Upper lobe of right lung (tissue), 1 donor: ENCODE measurements at regions not wholly inside any gene's neighbourhood (a gene's known extent, or its start where the extent isn't known, plus 50 kb on each side); places are given as distances from the start of the nearest gene placed in this dataset.

ENCODE experiments used
- ATAC-seq: fragments of 200-7000 bp; cut with Tn5 transposase; one replicate; pipeline ENCODE4 v1.9.1; 2020; ENCODE audit warnings: mild to moderate bottlenecking, moderate library complexity
- DNase-seq: peaks from one replicate; pipeline ENCODE4 v3.0.0-alpha.2; 2020
- H3K27ac ChIP-seq: fragments of 200-600 bp; one replicate; pipeline ENCODE4 v1.8.0; 2022
- H3K27me3 ChIP-seq: fragments of 200-600 bp; one replicate; pipeline ENCODE4 v1.8.0; 2022; ENCODE audit warnings: mild to moderate bottlenecking
- H3K36me3 ChIP-seq: fragments of 200-600 bp; one replicate; pipeline ENCODE4 v1.8.0; 2022
- H3K4me1 ChIP-seq: fragments of 200-600 bp; one replicate; pipeline ENCODE4 v1.8.0; 2022
- H3K4me3 ChIP-seq: fragments of 200-600 bp; one replicate; pipeline ENCODE4 v1.8.0; 2022; ENCODE audit warnings: mild to moderate bottlenecking
- H3K9me3 ChIP-seq: fragments of 200-600 bp; one replicate; pipeline ENCODE4 v1.8.0; 2022
- CTCF ChIP-seq: fragments of 200-600 bp; IDR thresholded peaks from one replicate; pipeline ENCODE4 v1.8.0; 2022; ENCODE audit warnings: antibody characterized with exemption
- intact Hi-C: fragments of 100-400 bp; cut with DNase I; formaldehyde crosslinking; loops from one replicate; pipeline ENCODE4 v1.11.0; 2022
- donor health status: DM: no; HTN: yes; CAD: no; lungs with severe emphysema.

- no peaks in the 10 kb centered on the region for H3K27me3 ChIP-seq
- H3K4me3 ChIP-seq = no peak overlapping the region
- no peaks in the 10 kb centered on the region for H3K9me3 ChIP-seq
- no peaks in the 10 kb centered on the region for H3K36me3 ChIP-seq
- intact Hi-C loops = no loop called here
- no peak for TF ChIP-seq CTCF
- no peak for ATAC-seq
- DNase-seq = no peak
- H3K27ac ChIP-seq = no peak overlapping the region
- H3K4me1 ChIP-seq = no peaks in the 10 kb centered on the region
Measured at GRCh38 chr4:10259976-10260375, 143.4 kb upstream of the WDR1 start.

GRCh38 chr4:10256203-10256602 is 139.6 kb upstream of the WDR1 start:
- intact Hi-C loops = no loop called here
- Histone ChIP-seq H3K27me3 (no peaks in the 10 kb centered on the region), H3K36me3 (no peaks in the 10 kb centered on the region), H3K4me3 (no peak overlapping the region), H3K27ac (no peak overlapping the region), H3K9me3 (no peaks in the 10 kb centered on the region), H3K4me1 (no peaks in the 10 kb centered on the region)
- no peak for DNase-seq
- ATAC-seq = peak; percentile 52
- no peak for TF ChIP-seq CTCF

- no peak for ATAC-seq
- no peaks in the 10 kb centered on the region for H3K9me3 ChIP-seq
- H3K4me3 ChIP-seq = no peak overlapping the region
- intact Hi-C loops = no loop called here
- no peaks in the 10 kb centered on the region for H3K4me1 ChIP-seq
- H3K27me3 ChIP-seq = no peaks in the 10 kb centered on the region
- H3K27ac ChIP-seq = no peak overlapping the region
- DNase-seq = no peak
- no peaks in the 10 kb centered on the region for H3K36me3 ChIP-seq
- no peak for TF ChIP-seq CTCF
Measured at GRCh38 chr4:10253765-10254164, 137.2 kb upstream of the WDR1 start.

GRCh38 chr4:10245751-10246150 is 129.2 kb upstream of the WDR1 start:
- Histone ChIP-seq H3K27me3 (no peaks in the 10 kb centered on the region), H3K36me3 (no peaks in the 10 kb centered on the region), H3K9me3 (no peaks in the 10 kb centered on the region), H3K4me3 (no peak overlapping the region), H3K4me1 (no peaks in the 10 kb centered on the region), H3K27ac (no peak overlapping the region)
- TF ChIP-seq CTCF = no peak
- ATAC-seq (peak; percentile 47), DNase-seq (no peak)
- intact Hi-C loops = no loop called here

- H3K4me3 ChIP-seq = no peak overlapping the region
- no peaks in the 10 kb centered on the region for H3K9me3 ChIP-seq
- no peaks in the 10 kb centered on the region for H3K4me1 ChIP-seq
- ATAC-seq (no peak), DNase-seq (no peak)
- H3K27me3 ChIP-seq = no peaks in the 10 kb centered on the region
- no peak for TF ChIP-seq CTCF
- H3K27ac ChIP-seq = no peak overlapping the region
- intact Hi-C loops = no loop called here
- no peaks in the 10 kb centered on the region for H3K36me3 ChIP-seq
Measured at GRCh38 chr4:10243856-10244255, 127.3 kb upstream of the WDR1 start.

- Histone ChIP-seq H3K4me3 (no peak overlapping the region), H3K27ac (no peak overlapping the region), H3K9me3 (no peaks in the 10 kb centered on the region), H3K36me3 (no peaks in the 10 kb centered on the region), H3K27me3 (no peaks in the 10 kb centered on the region), H3K4me1 (no peaks in the 10 kb centered on the region)
- DNase-seq (no peak), ATAC-seq (no peak)
- intact Hi-C loops = no loop called here
- TF ChIP-seq CTCF = no peak
Measured at GRCh38 chr4:10240691-10241090, 124.1 kb upstream of the WDR1 start.
